GM12875 (cell line): ENCODE measurements at regions not wholly inside any gene's neighbourhood (a gene's known extent, or its start where the extent isn't known, plus 50 kb on each side); places are given as distances from the start of the nearest gene placed in this dataset.

ENCODE experiments used
- H3K4me3 ChIP-seq: one replicate; pipeline ENCODE4 v1.5.1; 2011; ENCODE audit warnings: low read depth, low read length, control low read depth
- TF ChIP-seq, protein P1 (sequence below): IDR thresholded peaks from 2 replicates; pipeline ENCODE4 v1.5.1; 2011; ENCODE audit warnings: low read depth, mild to moderate bottlenecking, control low read depth, inconsistent platforms, low read length, moderate library complexity, borderline replicate concordance; ENCODE audit not compliant: insufficient read depth

DNA sequence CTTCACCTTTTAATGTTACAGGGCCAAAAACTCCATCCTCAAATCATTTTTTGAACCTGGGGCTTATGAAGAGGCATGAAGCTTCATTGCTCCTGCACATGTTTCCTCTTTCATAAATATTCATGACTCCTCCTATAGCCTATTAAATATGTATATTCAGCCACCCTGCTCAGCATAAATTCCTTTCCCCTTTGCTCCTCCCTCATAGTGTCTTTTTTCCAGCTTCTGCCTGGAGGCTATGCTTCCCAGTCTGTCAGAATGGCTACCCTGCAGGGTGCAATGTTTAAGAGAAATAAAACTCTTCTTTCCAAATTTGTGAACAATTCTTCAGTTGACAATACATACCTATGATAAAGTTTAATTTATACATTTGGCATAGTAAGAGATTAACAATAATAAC lies 1082.9 kb upstream of the CDH18 start:
- TF ChIP-seq, protein P1, sequence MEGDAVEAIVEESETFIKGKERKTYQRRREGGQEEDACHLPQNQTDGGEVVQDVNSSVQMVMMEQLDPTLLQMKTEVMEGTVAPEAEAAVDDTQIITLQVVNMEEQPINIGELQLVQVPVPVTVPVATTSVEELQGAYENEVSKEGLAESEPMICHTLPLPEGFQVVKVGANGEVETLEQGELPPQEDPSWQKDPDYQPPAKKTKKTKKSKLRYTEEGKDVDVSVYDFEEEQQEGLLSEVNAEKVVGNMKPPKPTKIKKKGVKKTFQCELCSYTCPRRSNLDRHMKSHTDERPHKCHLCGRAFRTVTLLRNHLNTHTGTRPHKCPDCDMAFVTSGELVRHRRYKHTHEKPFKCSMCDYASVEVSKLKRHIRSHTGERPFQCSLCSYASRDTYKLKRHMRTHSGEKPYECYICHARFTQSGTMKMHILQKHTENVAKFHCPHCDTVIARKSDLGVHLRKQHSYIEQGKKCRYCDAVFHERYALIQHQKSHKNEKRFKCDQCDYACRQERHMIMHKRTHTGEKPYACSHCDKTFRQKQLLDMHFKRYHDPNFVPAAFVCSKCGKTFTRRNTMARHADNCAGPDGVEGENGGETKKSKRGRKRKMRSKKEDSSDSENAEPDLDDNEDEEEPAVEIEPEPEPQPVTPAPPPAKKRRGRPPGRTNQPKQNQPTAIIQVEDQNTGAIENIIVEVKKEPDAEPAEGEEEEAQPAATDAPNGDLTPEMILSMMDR = no peak
- H3K4me3 ChIP-seq = no peak overlapping the region

DNA sequence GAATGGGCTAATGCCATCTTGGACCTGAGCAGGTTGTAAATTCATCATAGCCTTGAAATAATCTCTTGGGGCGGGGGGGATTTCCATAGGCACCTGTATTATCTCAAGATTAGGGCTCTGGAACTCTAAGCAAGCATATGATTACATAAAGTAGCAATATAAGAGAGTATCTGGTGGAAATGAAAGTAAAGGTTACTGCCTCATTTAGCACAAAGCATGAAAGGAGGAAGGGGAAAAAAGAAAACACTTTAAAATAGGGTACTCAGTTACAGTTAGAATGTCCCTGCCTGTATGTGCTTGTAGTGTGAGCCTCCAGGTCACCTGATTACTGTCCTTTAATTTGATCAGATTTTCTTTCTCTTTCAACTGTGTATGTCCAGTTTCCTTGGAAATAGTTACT lies 1079.7 kb upstream of the CDH18 start:
- H3K4me3 ChIP-seq = no peak overlapping the region
- TF ChIP-seq, protein P1 = no peak

DNA sequence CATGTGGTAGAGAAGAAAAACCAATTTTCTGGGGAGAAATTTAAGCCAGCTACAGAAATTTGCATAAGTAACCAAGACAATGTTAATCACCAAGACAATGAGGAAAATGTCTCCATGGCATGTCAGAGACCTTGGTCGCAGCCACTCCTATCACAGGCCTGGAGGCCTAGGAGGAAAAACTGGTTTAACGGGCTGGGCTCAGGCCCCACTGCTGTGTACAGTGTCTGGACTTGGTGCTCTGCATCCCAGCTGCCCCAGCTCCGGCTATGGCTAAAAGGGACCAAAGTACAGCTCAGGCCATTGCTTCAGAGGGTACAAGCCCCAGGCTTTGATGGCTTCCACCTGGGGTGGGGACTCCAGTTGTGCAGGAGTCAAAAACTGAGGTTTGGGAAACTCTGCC lies 1075.1 kb upstream of the CDH18 start:
- no peak overlapping the region for H3K4me3 ChIP-seq
- TF ChIP-seq, protein P1 = no peak

DNA sequence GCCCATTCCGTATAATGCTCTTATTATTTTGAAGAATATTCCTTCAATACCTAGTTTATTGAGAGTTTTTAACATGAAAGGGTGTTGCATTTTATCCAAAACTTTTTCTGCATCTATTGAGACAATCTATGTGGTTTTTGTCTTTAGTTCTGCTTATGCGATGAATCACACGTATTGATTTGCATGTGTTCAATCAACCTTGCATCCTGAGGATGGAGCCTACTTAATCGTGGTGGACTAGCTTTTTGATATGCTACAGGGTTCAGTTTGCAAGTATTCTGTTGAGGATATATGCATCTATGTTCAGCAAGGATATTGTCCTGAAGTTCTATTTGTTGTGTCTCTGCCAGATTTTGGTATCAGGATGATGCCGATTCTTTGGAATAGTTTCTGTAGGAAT lies 1070.3 kb upstream of the CDH18 start:
- no peak overlapping the region for H3K4me3 ChIP-seq
- TF ChIP-seq, protein P1 = no peak

DNA sequence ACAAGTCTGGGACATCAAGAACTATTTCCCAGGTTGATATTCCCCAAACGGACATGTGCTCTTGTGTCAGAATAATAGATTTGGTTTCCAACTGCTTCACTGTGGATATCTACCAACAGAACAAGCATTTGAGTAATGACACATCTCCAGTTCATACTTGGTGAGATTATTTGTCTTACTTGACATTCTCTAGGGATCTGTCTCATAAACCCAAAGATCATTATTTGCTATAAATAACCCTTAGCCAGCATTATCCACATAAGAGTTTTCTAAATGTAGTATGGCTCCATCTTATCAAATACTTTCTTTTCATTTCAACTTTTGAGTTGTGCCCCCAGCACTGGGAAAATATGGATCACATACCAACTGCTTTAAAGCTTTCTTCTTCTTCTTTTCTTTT lies 1063.9 kb upstream of the CDH18 start:
- H3K4me3 ChIP-seq = no peak overlapping the region
- TF ChIP-seq, protein P1 = no peak

DNA sequence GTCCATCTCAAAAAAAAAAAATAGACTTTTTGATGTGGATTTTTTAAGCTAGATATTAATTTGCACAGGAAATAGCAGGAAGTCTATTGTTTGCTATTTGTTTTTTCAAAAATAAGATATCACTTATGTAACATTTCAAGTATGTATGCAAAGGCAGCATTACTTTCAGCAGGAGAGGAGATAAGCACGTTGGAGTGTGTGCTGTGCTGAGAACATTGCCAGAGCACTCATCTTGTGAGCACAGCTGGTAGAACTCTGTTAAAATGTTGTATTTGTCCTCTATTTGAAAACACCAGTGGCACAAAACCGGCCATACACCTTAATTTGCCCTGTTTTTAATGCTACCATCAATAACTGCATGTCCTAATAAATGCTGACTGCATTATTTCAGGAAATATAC lies 1061.9 kb upstream of the CDH18 start:
- TF ChIP-seq, protein P1 = no peak
- no peak overlapping the region for H3K4me3 ChIP-seq

DNA sequence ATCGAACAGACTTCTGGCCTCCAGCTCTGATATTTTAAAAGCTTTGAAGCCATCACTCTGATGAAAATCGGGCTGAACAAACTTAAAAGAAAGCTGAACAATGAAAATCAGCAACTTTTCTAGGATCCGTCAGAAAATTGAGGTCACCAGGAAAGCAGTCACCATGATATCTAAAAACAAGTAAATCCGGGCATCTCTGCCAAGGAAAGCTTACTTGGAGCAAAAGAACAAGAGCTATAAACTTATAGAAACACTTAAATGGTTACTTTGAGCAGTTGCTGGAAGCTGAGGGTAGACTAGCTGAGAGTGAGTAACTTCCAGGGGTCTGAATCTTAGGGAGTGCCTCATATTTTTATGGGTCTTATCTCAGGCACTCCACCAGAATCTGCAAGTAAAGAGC lies 1043.0 kb upstream of the CDH18 start:
- TF ChIP-seq, protein P1 = no peak
- H3K4me3 ChIP-seq = no peak overlapping the region
